HG02852 (cell line): ENCODE measurements at regions not wholly inside any gene's neighbourhood (a gene's known extent, or its start where the extent isn't known, plus 50 kb on each side); places are given as distances from the start of the nearest gene placed in this dataset.

Experiments used
- ATAC-seq: cut with Tn5 transposase; IDR thresholded peaks from one replicate; pipeline ENCODE4 v1.9.1; 2021; ENCODE audit warnings: mild to moderate bottlenecking, moderate library complexity; ENCODE audit not compliant: unreplicated experiment

- no peak for ATAC-seq
These were observed 333.2 kb upstream of the JARID2 start for GRCh38 chr6:14912706-14913105.

GRCh38 chr6:14913931-14914330 is 331.9 kb upstream of the JARID2 start:
- no peak for ATAC-seq

GRCh38 chr6:14915888-14916832 is 329.7 kb upstream of the JARID2 start:
- no peak for ATAC-seq

- no peak for ATAC-seq
These were observed 328.6 kb upstream of the JARID2 start for GRCh38 chr6:14917109-14917910.

- ATAC-seq, result no peak
These were observed 327.5 kb upstream of the JARID2 start for GRCh38 chr6:14918200-14918907.

- ATAC-seq, result no peak
These were observed 326.7 kb upstream of the JARID2 start for GRCh38 chr6:14919038-14919670.

- no peak for ATAC-seq
These were observed 325.6 kb upstream of the JARID2 start for GRCh38 chr6:14920276-14920675.

- ATAC-seq, result no peak
These were observed 324.7 kb upstream of the JARID2 start for GRCh38 chr6:14921170-14921569.

GRCh38 chr6:14921878-14922671 is 323.8 kb upstream of the JARID2 start:
- ATAC-seq, result no peak

GRCh38 chr6:14922706-14923460 is 323.0 kb upstream of the JARID2 start:
- no peak for ATAC-seq

- ATAC-seq, result no peak
These were observed 321.5 kb upstream of the JARID2 start for GRCh38 chr6:14924126-14925024.

- no peak for ATAC-seq
These were observed 320.7 kb upstream of the JARID2 start for GRCh38 chr6:14925025-14925698.

- no peak for ATAC-seq
These were observed 320.2 kb upstream of the JARID2 start for GRCh38 chr6:14925699-14926026.

GRCh38 chr6:14927398-14927797 is 318.5 kb upstream of the JARID2 start:
- ATAC-seq, result no peak

GRCh38 chr6:14929291-14929690 is 316.6 kb upstream of the JARID2 start:
- ATAC-seq, result no peak

- ATAC-seq, result no peak
These were observed 315.4 kb upstream of the JARID2 start for GRCh38 chr6:14930366-14930989.

GRCh38 chr6:14932485-14933182 is 313.2 kb upstream of the JARID2 start:
- no peak for ATAC-seq
